DND-41 (cell line): ENCODE measurements at regions not wholly inside any gene's neighbourhood (a gene's known extent, or its start where the extent isn't known, plus 50 kb on each side); places are given as distances from the start of the nearest gene placed in this dataset.

Experiments used
- ATAC-seq: fragments of 200-7000 bp; cut with Tn5 transposase; 3 replicates; pipeline ENCODE4 v1.9.1; 2021; ENCODE audit warnings: low read depth; ENCODE audit not compliant: insufficient read depth
- DNase-seq: peaks from one replicate; pipeline ENCODE4 v3.0.0-alpha.2; 2020
- H2AFZ ChIP-seq: 2 replicates; pipeline ENCODE4 v1.6.0; 2012; ENCODE audit warnings: low read depth, low read length
- H3K27ac ChIP-seq: 2 replicates; pipeline ENCODE4 v1.5.1; 2012; ENCODE audit warnings: low read length, inconsistent platforms
- H3K27me3 ChIP-seq: fragments of 200-600 bp; sonication (generic); 2 replicates; pipeline ENCODE4 v1.6.0; 2012; ENCODE audit warnings: low read length, mild to moderate bottlenecking, inconsistent platforms; ENCODE audit not compliant: insufficient read depth, poor library complexity
- H3K36me3 ChIP-seq: 2 replicates; pipeline ENCODE4 v1.5.1; 2012; ENCODE audit warnings: low read length, inconsistent platforms; ENCODE audit not compliant: insufficient read depth
- H3K4me1 ChIP-seq: 2 replicates; pipeline ENCODE4 v1.5.1; 2012; ENCODE audit warnings: mild to moderate bottlenecking, low read length; ENCODE audit not compliant: insufficient read depth
- H3K4me2 ChIP-seq: 2 replicates; pipeline ENCODE4 v1.6.0; 2012; ENCODE audit warnings: mild to moderate bottlenecking, moderate library complexity, low read length, inconsistent platforms; ENCODE audit not compliant: insufficient read depth
- H3K4me3 ChIP-seq, 2 experiments: fragments of 200-600 bp in 1 of 2; shearing (Covaris generic) in 1 of 2; 2 replicates each; pipeline ENCODE4 v1.5.1; 2012 to 2016; ENCODE audit warnings: inconsistent platforms in 2 of 2, low read length in 2 of 2, mild to moderate bottlenecking in 2 of 2, low read depth in 1 of 2, moderate library complexity in 1 of 2
- H3K79me2 ChIP-seq: 2 replicates; pipeline ENCODE4 v1.6.0; 2012; ENCODE audit warnings: low read length, inconsistent platforms; ENCODE audit not compliant: insufficient read depth
- H3K9ac ChIP-seq: 2 replicates; pipeline ENCODE4 v1.6.0; 2012; ENCODE audit warnings: low read depth, mild to moderate bottlenecking, inconsistent platforms, low read length, moderate library complexity
- H3K9me3 ChIP-seq: 2 replicates; pipeline ENCODE4 v1.5.1; 2012; ENCODE audit warnings: low read length, moderate library complexity, mild to moderate bottlenecking, inconsistent platforms; ENCODE audit not compliant: insufficient read depth, severe bottlenecking
- H4K20me1 ChIP-seq: 2 replicates; pipeline ENCODE4 v1.6.0; 2012; ENCODE audit warnings: low read length; ENCODE audit not compliant: insufficient read depth
- EZH2 ChIP-seq: IDR thresholded peaks from 3 replicates; pipeline ENCODE4 v1.6.1; 2012; ENCODE audit warnings: borderline replicate concordance, low read depth, mild to moderate bottlenecking, moderate library complexity, low read length, inconsistent platforms; ENCODE audit not compliant: severe bottlenecking
- TF ChIP-seq, protein P1 (sequence below): IDR thresholded peaks from 2 replicates; pipeline ENCODE4 v1.5.1; 2012; ENCODE audit warnings: borderline replicate concordance, low read length, moderate library complexity, mild to moderate bottlenecking; ENCODE audit not compliant: poor library complexity, severe bottlenecking; ENCODE audit errors: extremely low read depth

DNA sequence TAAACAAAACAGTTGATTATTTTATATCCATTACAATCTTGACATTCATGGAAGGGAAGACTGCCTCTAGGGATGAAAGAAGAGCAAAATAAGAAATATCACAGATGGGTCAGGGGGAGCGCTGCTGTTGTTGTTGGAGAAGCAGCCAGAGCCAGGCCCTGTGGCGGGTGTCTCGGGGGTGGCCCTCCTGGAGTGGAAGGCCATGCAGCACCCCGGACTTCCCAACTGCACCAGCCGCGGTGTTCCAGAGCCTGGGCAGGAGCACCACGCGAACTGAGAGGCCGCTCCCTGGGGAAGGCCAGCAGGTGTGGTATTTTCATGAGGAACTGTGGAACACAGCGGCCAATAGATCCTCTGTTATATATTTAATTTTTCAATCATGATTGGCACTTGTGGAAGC is 72.4 kb upstream of the VSTM2A start:
- no peak for DNase-seq
- TF ChIP-seq EZH2: no peak
- TF ChIP-seq, protein P1, sequence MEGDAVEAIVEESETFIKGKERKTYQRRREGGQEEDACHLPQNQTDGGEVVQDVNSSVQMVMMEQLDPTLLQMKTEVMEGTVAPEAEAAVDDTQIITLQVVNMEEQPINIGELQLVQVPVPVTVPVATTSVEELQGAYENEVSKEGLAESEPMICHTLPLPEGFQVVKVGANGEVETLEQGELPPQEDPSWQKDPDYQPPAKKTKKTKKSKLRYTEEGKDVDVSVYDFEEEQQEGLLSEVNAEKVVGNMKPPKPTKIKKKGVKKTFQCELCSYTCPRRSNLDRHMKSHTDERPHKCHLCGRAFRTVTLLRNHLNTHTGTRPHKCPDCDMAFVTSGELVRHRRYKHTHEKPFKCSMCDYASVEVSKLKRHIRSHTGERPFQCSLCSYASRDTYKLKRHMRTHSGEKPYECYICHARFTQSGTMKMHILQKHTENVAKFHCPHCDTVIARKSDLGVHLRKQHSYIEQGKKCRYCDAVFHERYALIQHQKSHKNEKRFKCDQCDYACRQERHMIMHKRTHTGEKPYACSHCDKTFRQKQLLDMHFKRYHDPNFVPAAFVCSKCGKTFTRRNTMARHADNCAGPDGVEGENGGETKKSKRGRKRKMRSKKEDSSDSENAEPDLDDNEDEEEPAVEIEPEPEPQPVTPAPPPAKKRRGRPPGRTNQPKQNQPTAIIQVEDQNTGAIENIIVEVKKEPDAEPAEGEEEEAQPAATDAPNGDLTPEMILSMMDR: no peak
- Histone ChIP-seq H3K79me2 (no peaks in the 10 kb centered on the region), H2AFZ (no peak overlapping the region), H4K20me1 (no peaks in the 10 kb centered on the region), H3K4me1 (no peaks in the 10 kb centered on the region), H3K9me3 (no peaks in the 10 kb centered on the region), H3K4me2 (no peak overlapping the region), H3K27ac (no peak overlapping the region), H3K4me3 (no peak overlapping the region), H3K9ac (no peak overlapping the region), H3K27me3 (no peaks in the 10 kb centered on the region), H3K36me3 (no peaks in the 10 kb centered on the region)
- ATAC-seq: no peak

GRCh38 chr7:54476609-54477008 is 65.6 kb upstream of the VSTM2A start:
- Histone ChIP-seq H3K79me2 (no peaks in the 10 kb centered on the region), H3K4me2 (no peak overlapping the region), H3K4me3 (no peak overlapping the region), H3K4me1 (no peaks in the 10 kb centered on the region), H3K27ac (no peak overlapping the region), H2AFZ (no peak overlapping the region), H3K36me3 (no peaks in the 10 kb centered on the region), H3K9me3 (no peaks in the 10 kb centered on the region), H3K27me3 (no peaks in the 10 kb centered on the region), H3K9ac (no peak overlapping the region), H4K20me1 (no peaks in the 10 kb centered on the region)
- ATAC-seq: no peak
- DNase-seq: no peak
- TF ChIP-seq, protein P1: no peak
- TF ChIP-seq EZH2: no peak

- ATAC-seq (no peak), DNase-seq (no peak)
- H3K27ac ChIP-seq: no peak overlapping the region
- H3K36me3 ChIP-seq: no peaks in the 10 kb centered on the region
- H3K79me2 ChIP-seq: no peaks in the 10 kb centered on the region
- H3K9me3 ChIP-seq: no peaks in the 10 kb centered on the region
- H2AFZ ChIP-seq: no peak overlapping the region
- H3K4me3 ChIP-seq: no peak overlapping the region
- H3K9ac ChIP-seq: no peak overlapping the region
- H4K20me1 ChIP-seq: no peaks in the 10 kb centered on the region
- no peaks in the 10 kb centered on the region for H3K4me1 ChIP-seq
- H3K27me3 ChIP-seq: no peaks in the 10 kb centered on the region
- H3K4me2 ChIP-seq: no peak overlapping the region
- TF ChIP-seq, protein P1: no peak
- no peak for TF ChIP-seq EZH2
Measured at GRCh38 chr7:54477083-54477482, 65.1 kb upstream of the VSTM2A start.

- no peak overlapping the region for H2AFZ ChIP-seq
- DNase-seq: no peak
- TF ChIP-seq, protein P1: no peak
- no peak for TF ChIP-seq EZH2
- H3K4me3 ChIP-seq: no peak overlapping the region
- H3K4me1 ChIP-seq: no peaks in the 10 kb centered on the region
- H3K27me3 ChIP-seq: no peaks in the 10 kb centered on the region
- H3K27ac ChIP-seq: no peak overlapping the region
- H3K36me3 ChIP-seq: no peaks in the 10 kb centered on the region
- no peaks in the 10 kb centered on the region for H3K9me3 ChIP-seq
- H3K79me2 ChIP-seq: no peaks in the 10 kb centered on the region
- H3K9ac ChIP-seq: no peak overlapping the region
- ATAC-seq: no peak
- H3K4me2 ChIP-seq: no peak overlapping the region
- no peaks in the 10 kb centered on the region for H4K20me1 ChIP-seq
Measured at GRCh38 chr7:54483523-54483922, 58.7 kb upstream of the VSTM2A start.
